Omental fat pad (tissue), 3 donors: ENCODE measurements at regions not wholly inside any gene's neighbourhood (a gene's known extent, or its start where the extent isn't known, plus 50 kb on each side); places are given as distances from the start of the nearest gene placed in this dataset.

Source experiments
- ATAC-seq: fragments of 150-250 bp; one replicate; pipeline ENCODE4 v1.9.1; 2016; ENCODE audit warnings: mild to moderate bottlenecking, moderate library complexity; ENCODE audit not compliant: low FRiP score
- DNase-seq: peaks from one replicate; pipeline ENCODE4 v3.0.0-alpha.2; 2019; ENCODE audit warnings: low spot score
- CTCF ChIP-seq, 3 donors: fragments of 450-650 bp; IDR thresholded peaks; one replicate each; pipeline ENCODE4 v1.5.1; 2016 to 2017; ENCODE audit warnings: antibody characterized with exemption in 3 of 3, mild to moderate bottlenecking in 3 of 3, moderate library complexity in 2 of 3

GRCh38 chr5:2205596-2206226 is 323.0 kb upstream of the IRX4 start:
- ATAC-seq = no peak
- DNase-seq = no peak
- TF ChIP-seq CTCF (IDR thresholded peaks at IDR 0.05) = no peak

GRCh38 chr5:2205185-2205585 is 322.5 kb upstream of the IRX4 start:
- DNase-seq = no peak
- TF ChIP-seq CTCF (IDR thresholded peaks at IDR 0.05) = no peak
- ATAC-seq = no peak

- TF ChIP-seq CTCF (IDR thresholded peaks at IDR 0.05) = no peak
- ATAC-seq (no peak), DNase-seq (no peak)
Measured at GRCh38 chr5:2204366-2205184, 321.9 kb upstream of the IRX4 start.

- no peak for TF ChIP-seq CTCF (IDR thresholded peaks at IDR 0.05)
- no peak for DNase-seq
- ATAC-seq = no peak
Measured at GRCh38 chr5:2203774-2204173, 321.0 kb upstream of the IRX4 start.

- TF ChIP-seq CTCF (IDR thresholded peaks at IDR 0.05) = no peak
- ATAC-seq (no peak), DNase-seq (no peak)
Measured at GRCh38 chr5:2201832-2202231, 319.1 kb upstream of the IRX4 start.

GRCh38 chr5:2201421-2201820 is 318.7 kb upstream of the IRX4 start:
- no peak for TF ChIP-seq CTCF (IDR thresholded peaks at IDR 0.05)

GRCh38 chr5:2201011-2201410 is 318.3 kb upstream of the IRX4 start:
- TF ChIP-seq CTCF (IDR thresholded peaks at IDR 0.05) = no peak
- no peak for DNase-seq
- ATAC-seq = no peak

More at GRCh38 chr5:2201421-2201820, 318.7 kb upstream of the IRX4 start:
- no peak for DNase-seq
- no peak for ATAC-seq
